CD4-positive, alpha-beta T cell treated with Interleukin-1 beta for 1 hour (primary cell): ENCODE measurements at regions not wholly inside any gene's neighbourhood (a gene's known extent, or its start where the extent isn't known, plus 50 kb on each side); places are given as distances from the start of the nearest gene placed in this dataset.
A peak's percentile ranks its signal among the peaks of the same experiment; 100 is the strongest.

Source experiments
- DNase-seq, 2 donors: peaks; one replicate each; pipeline ENCODE4 v3.0.0-alpha.2; 2020 to 2022

- DNase-seq, result no peak
These were observed 515.6 kb upstream of the NR2F2 start for GRCh38 chr15:95814908-95815307.

- no peak for DNase-seq
These were observed 513.9 kb upstream of the NR2F2 start for GRCh38 chr15:95816591-95816990.

GRCh38 chr15:95822961-95823360 lies 507.5 kb upstream of the NR2F2 start:
- no peak for DNase-seq

- no peak for DNase-seq
These were observed 505.3 kb upstream of the NR2F2 start for GRCh38 chr15:95825208-95825607.

GRCh38 chr15:95825671-95826411 lies 504.7 kb upstream of the NR2F2 start:
- DNase-seq, result no peak

GRCh38 chr15:95826412-95827195 lies 503.9 kb upstream of the NR2F2 start:
- peak in 1 of 2 donors; percentile 16 for DNase-seq

GRCh38 chr15:95829062-95829461 lies 501.4 kb upstream of the NR2F2 start:
- no peak for DNase-seq

GRCh38 chr15:95830281-95830680 lies 500.2 kb upstream of the NR2F2 start:
- DNase-seq, result no peak

- no peak for DNase-seq
These were observed 497.8 kb upstream of the NR2F2 start for GRCh38 chr15:95832668-95833067.

GRCh38 chr15:95834028-95834804 lies 496.3 kb upstream of the NR2F2 start:
- DNase-seq, result no peak

- no peak for DNase-seq
These were observed 494.0 kb upstream of the NR2F2 start for GRCh38 chr15:95836536-95836935.

- DNase-seq, result no peak
These were observed 493.0 kb upstream of the NR2F2 start for GRCh38 chr15:95837341-95838004.

GRCh38 chr15:95839367-95839782 lies 491.1 kb upstream of the NR2F2 start:
- peak in 1 of 2 donors; percentile 29 for DNase-seq

GRCh38 chr15:95840004-95840403 lies 490.5 kb upstream of the NR2F2 start:
- DNase-seq, result no peak

- no peak for DNase-seq
These were observed 489.6 kb upstream of the NR2F2 start for GRCh38 chr15:95840855-95841254.

GRCh38 chr15:95842576-95842975 lies 487.9 kb upstream of the NR2F2 start:
- no peak for DNase-seq

GRCh38 chr15:95843241-95843910 lies 487.1 kb upstream of the NR2F2 start:
- no peak for DNase-seq

- no peak for DNase-seq
These were observed 484.5 kb upstream of the NR2F2 start for GRCh38 chr15:95845862-95846515.

GRCh38 chr15:95848126-95848525 lies 482.4 kb upstream of the NR2F2 start:
- no peak for DNase-seq

- DNase-seq, result no peak
These were observed 479.7 kb upstream of the NR2F2 start for GRCh38 chr15:95850837-95851236.

GRCh38 chr15:95853350-95853749 lies 477.1 kb upstream of the NR2F2 start:
- DNase-seq, result no peak
